ENCODE measurements at regions not wholly inside any gene's neighbourhood (a gene's known extent, or its start where the extent isn't known, plus 50 kb on each side); places are given as distances from the start of the nearest gene placed in this dataset.
A peak's percentile ranks its signal among the peaks of the same experiment; 100 is the strongest.

- no peak for DNase-seq (ENCODE audit: low read depth, low spot score)
- H3K27ac ChIP-seq (ENCODE audit: low read depth, low read length), result no peak overlapping the region
- no peak for TF ChIP-seq CTCF (IDR thresholded peaks at IDR 0.05; ENCODE audit: low read depth, low read length)
- POLR2A ChIA-PET, result no interaction called here
- H3K27me3 ChIP-seq (ENCODE audit: control insufficient read depth, insufficient read depth, low read length), result no peaks in the 10 kb centered on the region
- no peaks in the 10 kb centered on the region for H3K9me3 ChIP-seq (ENCODE audit: control insufficient read depth, insufficient read depth, low read length)
- H3K4me3 ChIP-seq (ENCODE audit: low read depth, low read length), result no peak overlapping the region
- CTCF ChIA-PET, result interaction anchor here (0.6 to 6.2 kb wide), 36 partner anchors 9 to 1535 kb away, joined by 3 to 114 read pairs (median 8); no protein-coding TSS in a partner anchor
Observed at GRCh38 chr2:176453784-176454183, 184.5 kb downstream of the MTX2 start.

- CTCF ChIA-PET, result interaction anchor here (0.6 to 6.2 kb wide), 116 partner anchors 9 to 776 kb away, joined by 3 to 114 read pairs (median 6); partner anchors contain the start of genes HOXD4 and MTX2
- Histone ChIP-seq H3K27ac (ENCODE audit: low read depth, low read length) (no peak overlapping the region), H3K9me3 (ENCODE audit: control insufficient read depth, insufficient read depth, low read length) (no peaks in the 10 kb centered on the region), H3K27me3 (ENCODE audit: control insufficient read depth, insufficient read depth, low read length) (no peaks in the 10 kb centered on the region), H3K4me3 (ENCODE audit: low read depth, low read length) (no peak overlapping the region)
- POLR2A ChIA-PET, result interaction anchor here (1.4 kb wide), 1 partner anchor 9 kb away, joined by 3 read pairs; no protein-coding TSS in a partner anchor
- peak; percentile 92 for TF ChIP-seq CTCF (IDR thresholded peaks at IDR 0.05; ENCODE audit: low read depth, low read length)
- peak; percentile 45 for DNase-seq (ENCODE audit: low read depth, low spot score)
Observed at GRCh38 chr2:176454893-176455815, 185.9 kb downstream of the MTX2 start.

DNA sequence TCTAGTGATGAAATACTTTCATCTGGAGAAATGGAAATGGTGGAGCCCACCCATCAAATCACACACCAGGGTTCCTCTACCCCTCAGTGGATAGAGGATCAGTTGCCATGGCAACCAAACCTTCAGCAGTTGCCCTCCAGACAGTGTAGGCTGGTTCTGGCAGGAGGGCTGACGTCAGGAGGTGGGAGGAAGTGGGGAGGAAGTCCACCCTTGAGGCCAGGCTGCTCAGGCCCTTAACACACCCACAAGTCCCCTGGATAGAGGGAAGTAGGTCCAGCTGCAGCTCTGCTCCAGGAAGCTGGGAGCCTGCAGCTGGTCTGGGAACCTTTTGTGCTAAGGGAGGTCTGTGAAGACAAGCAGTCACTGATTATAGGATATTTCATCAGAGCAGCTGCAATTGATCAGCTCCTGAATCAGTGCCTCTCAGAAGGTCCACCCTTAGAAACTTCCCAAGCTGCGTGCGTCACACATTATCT lies 186.6 kb downstream of the MTX2 start:
- CTCF ChIA-PET, result interaction anchor here (0.7 to 6.2 kb wide), 52 partner anchors 8 to 1358 kb away, joined by 3 to 114 read pairs (median 6); partner anchors contain the start of gene MTX2
- no peak for TF ChIP-seq CTCF (IDR thresholded peaks at IDR 0.05; ENCODE audit: low read depth, low read length)
- Histone ChIP-seq H3K9me3 (ENCODE audit: control insufficient read depth, insufficient read depth, low read length) (no peaks in the 10 kb centered on the region), H3K27me3 (ENCODE audit: control insufficient read depth, insufficient read depth, low read length) (no peaks in the 10 kb centered on the region), H3K4me3 (ENCODE audit: low read depth, low read length) (no peak overlapping the region), H3K27ac (ENCODE audit: low read depth, low read length) (no peak overlapping the region)
- POLR2A ChIA-PET, result interaction anchor here (1.4 kb wide), 1 partner anchor 10 kb away, joined by 3 read pairs; no protein-coding TSS in a partner anchor
- no peak for DNase-seq (ENCODE audit: low read depth, low spot score)

- no peak for DNase-seq (ENCODE audit: low read depth, low spot score)
- H3K9me3 ChIP-seq (ENCODE audit: control insufficient read depth, insufficient read depth, low read length), result no peaks in the 10 kb centered on the region
- H3K27ac ChIP-seq (ENCODE audit: low read depth, low read length), result no peak overlapping the region
- no peak for TF ChIP-seq CTCF (IDR thresholded peaks at IDR 0.05; ENCODE audit: low read depth, low read length)
- H3K27me3 ChIP-seq (ENCODE audit: control insufficient read depth, insufficient read depth, low read length), result no peaks in the 10 kb centered on the region
- no peak overlapping the region for H3K4me3 ChIP-seq (ENCODE audit: low read depth, low read length)
- ChIA-PET POLR2A (no interaction called here), CTCF (interaction anchor here (0.7 to 1.7 kb wide), 4 partner anchors 11 to 317 kb away, joined by 3 to 13 read pairs (median 8); no protein-coding TSS in a partner anchor)
Observed at GRCh38 chr2:176457481-176457880, 188.2 kb downstream of the MTX2 start.

All from AG04450 (cell line).